ENCODE measurements at regions not wholly inside any gene's neighbourhood (a gene's known extent, or its start where the extent isn't known, plus 50 kb on each side); places are given as distances from the start of the nearest gene placed in this dataset.

- H3K9me1 ChIP-seq (replicated peaks; ENCODE audit: control insufficient read depth, extremely low read depth, insufficient read depth, low read length), result no peaks in the 10 kb centered on the region
- no peak overlapping the region for H3K27ac ChIP-seq (ENCODE audit: insufficient read depth, low read depth, low read length)
- H3K27me3 ChIP-seq (ENCODE audit: control insufficient read depth in 2 of 2, insufficient read depth in 2 of 2, low read length in 2 of 2), result no peaks in the 10 kb centered on the region
- H3K4me3 ChIP-seq (replicated peaks in 1 of 3; ENCODE audit: insufficient read depth in 1 of 3, low read depth in 1 of 3, low read length in 3 of 3), result no peak overlapping the region
- H2AFZ ChIP-seq (ENCODE audit: low read depth, low read length), result no peak overlapping the region
- CTCF ChIA-PET, result no interaction called here
- FAIRE-seq, result no peak
- no peak overlapping the region for H3K4me2 ChIP-seq (ENCODE audit: insufficient read depth, low read length)
- no TSS peak for BruUV-seq (replicated peaks)
- H3K79me2 ChIP-seq (ENCODE audit: control insufficient read depth, insufficient read depth, low read length), result no peaks in the 10 kb centered on the region
- DNase-seq (ENCODE audit: low read depth, low spot score), result no peak
- peaks cover 6% of the 10 kb centered on the region for H3K4me1 ChIP-seq (ENCODE audit: control insufficient read depth, extremely low read depth, insufficient read depth, low read length)
- H3K9ac ChIP-seq (replicated peaks; ENCODE audit: extremely low read depth, insufficient read depth, low read length), result no peak overlapping the region
- no peaks in the 10 kb centered on the region for H3K36me3 ChIP-seq (ENCODE audit: control insufficient read depth in 2 of 2, extremely low read depth in 1 of 2, insufficient read depth in 2 of 2, low read length in 2 of 2)
- intact Hi-C loops (cut with micrococcal nuclease) (no loop called here), dilution Hi-C loops (cut with MboI; ENCODE audit: extremely low pct_ligation_motif_present, low sequenced_read_pairs) (no loop called here)
- no peaks in the 10 kb centered on the region for H3K9me3 ChIP-seq (replicated peaks; ENCODE audit: control insufficient read depth, insufficient read depth, low read length)
- POLR2A ChIA-PET, result no interaction called here
- no peaks in the 10 kb centered on the region for H4K20me1 ChIP-seq (replicated peaks; ENCODE audit: control insufficient read depth, extremely low read depth, insufficient read depth, low read length)
- no peak for TF ChIP-seq GATA2 (IDR thresholded peaks at IDR 0.05; ENCODE audit: insufficient read depth, insufficient read length, low read depth, low read length)
- no peak for TF ChIP-seq JUN (IDR thresholded peaks at IDR 0.05; ENCODE audit: borderline replicate concordance, insufficient read depth, insufficient read length, low read depth)
- no peak for TF ChIP-seq MAX (IDR thresholded peaks at IDR 0.05; ENCODE audit: insufficient read depth, insufficient read length)
- TF ChIP-seq POLR2AphosphoS5 (IDR thresholded peaks at IDR 0.05; ENCODE audit: insufficient read depth, low read depth, low read length), result no peak
- TF ChIP-seq POLR2A (IDR thresholded peaks at IDR 0.05; ENCODE audit: low read depth, low read length), result no peak
- no peak for TF ChIP-seq EZH2 (IDR thresholded peaks at IDR 0.05; ENCODE audit: borderline replicate concordance, low read depth, low read length, severe bottlenecking)
- no peak for TF ChIP-seq MYC (IDR thresholded peaks at IDR 0.05; ENCODE audit: low read depth, low read length)
- no peak for TF ChIP-seq FOS (IDR thresholded peaks at IDR 0.05; ENCODE audit: borderline replicate concordance, insufficient read depth, low read length)
- no peak for TF ChIP-seq CTCF (IDR thresholded peaks at IDR 0.05; ENCODE audit: extremely low read depth in 1 of 2, insufficient read depth in 1 of 2, low read depth in 1 of 2, low read length in 2 of 2)
Observed at GRCh38 chr6:84447651-84448050, 220.2 kb upstream of the CEP162 start.
